Activated CD4-positive, alpha-beta T cell treated with anti-CD3 and anti-CD28 coated beads for 36 hours (primary cell): ENCODE measurements at regions not wholly inside any gene's neighbourhood (a gene's known extent, or its start where the extent isn't known, plus 50 kb on each side); places are given as distances from the start of the nearest gene placed in this dataset.

Experiments
- ATAC-seq: fragments of 200-7000 bp; cut with Tn5 transposase; one replicate; pipeline ENCODE4 v1.10.0; 2021; ENCODE audit warnings: mild to moderate bottlenecking, moderate library complexity
- CTCF ChIA-PET: fragments of 350-600 bp; sonication (Branson Sonifier 250); formaldehyde crosslinking; loops from one replicate; lab custom pipeline; 2021; ENCODE audit warnings: antibody characterized with exemption; lab: Charles Lee
- POLR2A ChIA-PET: fragments of 350-600 bp; sonication (Branson Sonifier 250); formaldehyde crosslinking; loops from one replicate; lab custom pipeline; 2021; ENCODE audit warnings: antibody characterized with exemption, inconsistent platforms; lab: Charles Lee
- DNase-seq: peaks from one replicate; pipeline ENCODE4 v3.0.0-alpha.2; 2020
- H3K27ac Mint-ChIP-seq: one replicate; pipeline ENCODE4 v1.8.0; 2021; ENCODE audit warnings: mixed read lengths
- H3K27me3 Mint-ChIP-seq: one replicate; pipeline ENCODE4 v1.8.0; 2021; ENCODE audit warnings: mixed read lengths
- H3K36me3 Mint-ChIP-seq: one replicate; pipeline ENCODE4 v1.8.0; 2021; ENCODE audit warnings: low read depth, mixed read lengths
- H3K4me1 Mint-ChIP-seq: one replicate; pipeline ENCODE4 v1.8.0; 2021; ENCODE audit warnings: mixed read lengths
- H3K4me3 Mint-ChIP-seq: one replicate; pipeline ENCODE4 v1.8.0; 2021; ENCODE audit warnings: mild to moderate bottlenecking, moderate library complexity, mixed read lengths
- H3K9me3 Mint-ChIP-seq: one replicate; pipeline ENCODE4 v1.8.0; 2021; ENCODE audit warnings: low read depth, mixed read lengths
- intact Hi-C, 2 experiments: fragments of 100-400 bp; cut with DNase I in 1 of 2; cut with micrococcal nuclease in 1 of 2; formaldehyde crosslinking; loops; one replicate each; pipeline versions ENCODE4 v1.14.2 to v1.15.1; 2022 to 2024; cut with DNase I, micrococcal nuclease

- POLR2A ChIA-PET = no interaction called here
- CTCF ChIA-PET = interaction anchor here (1.0 kb wide), 1 partner anchor 225 kb away, joined by 3 read pairs; no protein-coding TSS in a partner anchor
- Mint-ChIP-seq H3K27ac (no peak overlapping the region), H3K4me1 (no peaks in the 10 kb centered on the region), H3K9me3 (no peaks in the 10 kb centered on the region), H3K4me3 (no peak overlapping the region), H3K27me3 (no peaks in the 10 kb centered on the region), H3K36me3 (no peaks in the 10 kb centered on the region)
- DNase-seq (no peak), ATAC-seq (no peak)
- intact Hi-C loops = no loop called here
Observed at GRCh38 chr1:225707824-225708223, 54.9 kb upstream of the ENAH start.

GRCh38 chr1:225709101-225709500, 56.2 kb upstream of the ENAH start:
- ChIA-PET POLR2A (no interaction called here), CTCF (no interaction called here)
- Mint-ChIP-seq H3K27ac (no peak overlapping the region), H3K27me3 (no peaks in the 10 kb centered on the region), H3K4me3 (no peak overlapping the region), H3K4me1 (no peaks in the 10 kb centered on the region), H3K36me3 (no peaks in the 10 kb centered on the region), H3K9me3 (no peaks in the 10 kb centered on the region)
- ATAC-seq (no peak), DNase-seq (no peak)
- intact Hi-C loops = no loop called here

- POLR2A ChIA-PET = no interaction called here
- ATAC-seq = no peak
- H3K4me3 Mint-ChIP-seq = no peak overlapping the region
- no peak overlapping the region for H3K27ac Mint-ChIP-seq
- no peaks in the 10 kb centered on the region for H3K9me3 Mint-ChIP-seq
- H3K27me3 Mint-ChIP-seq = no peaks in the 10 kb centered on the region
- DNase-seq = no peak
- intact Hi-C loops = no loop called here
- no peaks in the 10 kb centered on the region for H3K36me3 Mint-ChIP-seq
- CTCF ChIA-PET = interaction anchor here (0.7 kb wide), 1 partner anchor 212 kb away, joined by 3 read pairs; no protein-coding TSS in a partner anchor
- no peaks in the 10 kb centered on the region for H3K4me1 Mint-ChIP-seq
Observed at GRCh38 chr1:225710804-225711203, 57.9 kb upstream of the ENAH start.

GRCh38 chr1:225711236-225711937, 58.5 kb upstream of the ENAH start:
- ChIA-PET POLR2A (no interaction called here), CTCF (no interaction called here)
- Mint-ChIP-seq H3K27me3 (no peaks in the 10 kb centered on the region), H3K9me3 (no peaks in the 10 kb centered on the region), H3K27ac (no peak overlapping the region), H3K36me3 (no peaks in the 10 kb centered on the region), H3K4me3 (no peak overlapping the region), H3K4me1 (no peaks in the 10 kb centered on the region)
- ATAC-seq (no peak), DNase-seq (no peak)
- intact Hi-C loops = no loop called here

GRCh38 chr1:225712391-225712790, 59.5 kb upstream of the ENAH start:
- POLR2A ChIA-PET = interaction anchor here (0.6 kb wide), 1 partner anchor 109 kb away, joined by 7 read pairs; no protein-coding TSS in a partner anchor
- CTCF ChIA-PET = no interaction called here
- H3K9me3 Mint-ChIP-seq = no peaks in the 10 kb centered on the region
- intact Hi-C loops = no loop called here
- H3K4me3 Mint-ChIP-seq = no peak overlapping the region
- no peak overlapping the region for H3K27ac Mint-ChIP-seq
- H3K27me3 Mint-ChIP-seq = no peaks in the 10 kb centered on the region
- H3K36me3 Mint-ChIP-seq = no peaks in the 10 kb centered on the region
- no peak for ATAC-seq
- no peak for DNase-seq
- no peaks in the 10 kb centered on the region for H3K4me1 Mint-ChIP-seq

- Mint-ChIP-seq H3K36me3 (no peaks in the 10 kb centered on the region), H3K27ac (no peak overlapping the region), H3K27me3 (no peaks in the 10 kb centered on the region), H3K9me3 (no peaks in the 10 kb centered on the region), H3K4me1 (no peaks in the 10 kb centered on the region), H3K4me3 (no peak overlapping the region)
- ATAC-seq (no peak), DNase-seq (no peak)
- CTCF ChIA-PET = no interaction called here
- intact Hi-C loops = no loop called here
- POLR2A ChIA-PET = interaction anchor here (0.6 kb wide), 1 partner anchor 110 kb away, joined by 7 read pairs; no protein-coding TSS in a partner anchor
Observed at GRCh38 chr1:225713281-225713680, 60.4 kb upstream of the ENAH start.

- H3K4me1 Mint-ChIP-seq = no peaks in the 10 kb centered on the region
- no peak overlapping the region for H3K4me3 Mint-ChIP-seq
- ChIA-PET POLR2A (no interaction called here), CTCF (interaction anchor here (1.2 kb wide), 1 partner anchor 16 kb away, joined by 3 read pairs; no protein-coding TSS in a partner anchor)
- ATAC-seq (no peak), DNase-seq (no peak)
- H3K27me3 Mint-ChIP-seq = no peaks in the 10 kb centered on the region
- no peaks in the 10 kb centered on the region for H3K9me3 Mint-ChIP-seq
- H3K27ac Mint-ChIP-seq = no peak overlapping the region
- intact Hi-C loops = no loop called here
- no peaks in the 10 kb centered on the region for H3K36me3 Mint-ChIP-seq
Observed at GRCh38 chr1:225720937-225721336, 56.7 kb upstream of the SRP9 start.

GRCh38 chr1:225724251-225724650, 53.4 kb upstream of the SRP9 start:
- H3K27me3 Mint-ChIP-seq = no peaks in the 10 kb centered on the region
- no peaks in the 10 kb centered on the region for H3K36me3 Mint-ChIP-seq
- ATAC-seq (no peak), DNase-seq (no peak)
- intact Hi-C loops = no loop called here
- no peaks in the 10 kb centered on the region for H3K4me1 Mint-ChIP-seq
- no peak overlapping the region for H3K27ac Mint-ChIP-seq
- no peak overlapping the region for H3K4me3 Mint-ChIP-seq
- ChIA-PET POLR2A (interaction anchor here (0.6 kb wide), 3 partner anchors 23 to 137 kb away, joined by 4 to 9 read pairs (median 5); no protein-coding TSS in a partner anchor), CTCF (interaction anchor here (0.6 to 1.4 kb wide), 3 partner anchors 9 to 168 kb away, joined by 3 to 4 read pairs (median 4); partner anchors contain the start of gene SRP9)
- H3K9me3 Mint-ChIP-seq = no peaks in the 10 kb centered on the region
